Myocyte (in vitro differentiated cells): ENCODE measurements at regions not wholly inside any gene's neighbourhood (a gene's known extent, or its start where the extent isn't known, plus 50 kb on each side); places are given as distances from the start of the nearest gene placed in this dataset.
"Not testable (repeated sequence)": the region's sequence is repeated elsewhere in the genome, so short reads cannot be mapped to it uniquely, and the experiment has no call there.

Experiments
- DNase-seq: peaks from one replicate; pipeline ENCODE4 v3.0.0-alpha.2; 2012; ENCODE audit warnings: low read depth

- DNase-seq, result no peak
Observed at GRCh38 chrX:125089761-125090445, 229.8 kb upstream of the TEX13C start.

- DNase-seq, result no peak
Observed at GRCh38 chrX:125093852-125094251, 225.8 kb upstream of the TEX13C start.

GRCh38 chrX:125094901-125095300, 224.8 kb upstream of the TEX13C start:
- DNase-seq, result no peak

- DNase-seq, result no peak
Observed at GRCh38 chrX:125096469-125096868, 223.2 kb upstream of the TEX13C start.

GRCh38 chrX:125096870-125097269, 222.8 kb upstream of the TEX13C start:
- no peak for DNase-seq

GRCh38 chrX:125101971-125102755, 217.5 kb upstream of the TEX13C start:
- no peak for DNase-seq

- DNase-seq, result no peak
Observed at GRCh38 chrX:125103693-125104092, 216.0 kb upstream of the TEX13C start.

GRCh38 chrX:125108921-125109320, 210.8 kb upstream of the TEX13C start:
- no peak for DNase-seq

GRCh38 chrX:125131164-125131563, 188.5 kb upstream of the TEX13C start:
- DNase-seq, result no peak

GRCh38 chrX:125132274-125132673, 187.4 kb upstream of the TEX13C start:
- DNase-seq, result no peak

- DNase-seq, result no peak
Observed at GRCh38 chrX:125137521-125137920, 182.2 kb upstream of the TEX13C start.

GRCh38 chrX:125150231-125150630, 169.4 kb upstream of the TEX13C start:
- no peak for DNase-seq

GRCh38 chrX:125151146-125151545, 168.5 kb upstream of the TEX13C start:
- DNase-seq, result no peak

- no peak for DNase-seq
Observed at GRCh38 chrX:125152011-125152410, 167.7 kb upstream of the TEX13C start.

GRCh38 chrX:125153621-125154020, 166.1 kb upstream of the TEX13C start:
- no peak for DNase-seq

- DNase-seq, result not testable (repeated sequence)
Observed at GRCh38 chrX:125154288-125155257, 165.1 kb upstream of the TEX13C start.

- DNase-seq, result not testable (repeated sequence)
Observed at GRCh38 chrX:125155296-125156033, 164.2 kb upstream of the TEX13C start.

- DNase-seq, result no peak
Observed at GRCh38 chrX:125170459-125170858, 149.2 kb upstream of the TEX13C start.

- DNase-seq, result no peak
Observed at GRCh38 chrX:125172531-125172930, 147.1 kb upstream of the TEX13C start.

GRCh38 chrX:125175991-125176584, 143.6 kb upstream of the TEX13C start:
- DNase-seq, result no peak
